ENCODE measurements at regions not wholly inside any gene's neighbourhood (a gene's known extent, or its start where the extent isn't known, plus 50 kb on each side); places are given as distances from the start of the nearest gene placed in this dataset.

- POLR2A ChIA-PET (ENCODE audit: unreplicated experiment): no interaction called here
- intact Hi-C loops (cut with micrococcal nuclease; ENCODE audit: unreplicated experiment): no loop called here
These were observed 939.5 kb upstream of the FANCL start for GRCh38 chr2:59180621-59181020.

GRCh38 chr2:59180111-59180510 lies 939.0 kb upstream of the FANCL start:
- Histone ChIP-seq H3K4me1 (replicated peaks; ENCODE audit: insufficient read depth) (no peaks in the 10 kb centered on the region), H3F3A (ENCODE audit: insufficient read depth, low read depth) (no peaks in the 10 kb centered on the region), H3K9me3 (ENCODE audit: insufficient read depth, low read depth) (no peaks in the 10 kb centered on the region), H3K9me2 (ENCODE audit: insufficient read depth) (no peaks in the 10 kb centered on the region), H2AFZ (no peak overlapping the region), H4K20me1 (ENCODE audit: insufficient read depth) (no peaks in the 10 kb centered on the region), H3K4me2 (no peak overlapping the region), H3K27ac (no peak overlapping the region), H3K27me3 (ENCODE audit: insufficient read depth, low read depth) (peaks cover 15% of the 10 kb centered on the region; the same call in 1 of the 2 replicates), H3K4me3 (no peak overlapping the region), H3K79me2 (ENCODE audit: low read depth) (no peaks in the 10 kb centered on the region), H3K36me3 (ENCODE audit: low read depth) (no peaks in the 10 kb centered on the region)
- intact Hi-C loops (cut with micrococcal nuclease; ENCODE audit: unreplicated experiment): no loop called here
- TF ChIP-seq CTCF (conservative IDR thresholded peaks at IDR 0.05): no peak
- no peak for TF ChIP-seq EZH2 (IDR thresholded peaks at IDR 0.05; ENCODE audit: low read depth)
- DNase-seq: no peak
- no TSS peak for BruUV-seq (replicated peaks)
- ChIA-PET CTCF (no interaction called here), POLR2A (ENCODE audit: unreplicated experiment) (no interaction called here)

More at GRCh38 chr2:59180621-59181020, 939.5 kb upstream of the FANCL start:
- H3K4me3 ChIP-seq: no peak overlapping the region
- CTCF ChIA-PET: no interaction called here
- H3K27me3 ChIP-seq (ENCODE audit: insufficient read depth, low read depth): peaks cover 11% of the 10 kb centered on the region; the same call in 1 of the 2 replicates
- H3K9me2 ChIP-seq (ENCODE audit: insufficient read depth): no peaks in the 10 kb centered on the region
- H3F3A ChIP-seq (ENCODE audit: insufficient read depth, low read depth): no peaks in the 10 kb centered on the region
- H4K20me1 ChIP-seq (ENCODE audit: insufficient read depth): no peaks in the 10 kb centered on the region
- no peaks in the 10 kb centered on the region for H3K4me1 ChIP-seq (replicated peaks; ENCODE audit: insufficient read depth)
- H3K36me3 ChIP-seq (ENCODE audit: low read depth): no peaks in the 10 kb centered on the region
- H3K79me2 ChIP-seq (ENCODE audit: low read depth): no peaks in the 10 kb centered on the region
- no peak overlapping the region for H3K4me2 ChIP-seq
- TF ChIP-seq CTCF (conservative IDR thresholded peaks at IDR 0.05) (no peak), EZH2 (IDR thresholded peaks at IDR 0.05; ENCODE audit: low read depth) (no peak)
- H3K9me3 ChIP-seq (ENCODE audit: insufficient read depth, low read depth): no peaks in the 10 kb centered on the region
- DNase-seq: no peak
- H2AFZ ChIP-seq: no peak overlapping the region
- no peak overlapping the region for H3K27ac ChIP-seq
- no TSS peak for BruUV-seq (replicated peaks)

- Histone ChIP-seq H3K79me2 (ENCODE audit: low read depth) (no peaks in the 10 kb centered on the region), H3K4me1 (replicated peaks; ENCODE audit: insufficient read depth) (no peaks in the 10 kb centered on the region), H3K4me3 (no peak overlapping the region), H3K36me3 (ENCODE audit: low read depth) (no peaks in the 10 kb centered on the region), H3K4me2 (no peak overlapping the region), H3F3A (ENCODE audit: insufficient read depth, low read depth) (no peaks in the 10 kb centered on the region), H3K9me2 (ENCODE audit: insufficient read depth) (no peaks in the 10 kb centered on the region), H3K27ac (no peak overlapping the region), H3K9me3 (ENCODE audit: insufficient read depth, low read depth) (no peaks in the 10 kb centered on the region), H2AFZ (no peak overlapping the region), H4K20me1 (ENCODE audit: insufficient read depth) (no peaks in the 10 kb centered on the region), H3K27me3 (ENCODE audit: insufficient read depth, low read depth) (peaks cover 38% of the 10 kb centered on the region; the same call in 1 of the 2 replicates)
- intact Hi-C loops (cut with micrococcal nuclease; ENCODE audit: unreplicated experiment): no loop called here
- BruUV-seq (replicated peaks): no TSS peak
- DNase-seq: peak in 1 of 2 experiments; percentile 15
- no peak for TF ChIP-seq CTCF (conservative IDR thresholded peaks at IDR 0.05)
- TF ChIP-seq EZH2 (IDR thresholded peaks at IDR 0.05; ENCODE audit: low read depth): no peak
- ChIA-PET CTCF (no interaction called here), POLR2A (ENCODE audit: unreplicated experiment) (no interaction called here)
These were observed 936.6 kb upstream of the FANCL start for GRCh38 chr2:59177748-59178147.

Measured in PC-9 (cell line).